ENCODE measurements at regions not wholly inside any gene's neighbourhood (a gene's known extent, or its start where the extent isn't known, plus 50 kb on each side); places are given as distances from the start of the nearest gene placed in this dataset.

- no peak for DNase-seq
- Histone ChIP-seq H3K27ac (no peak overlapping the region), H3K36me3 (no peaks in the 10 kb centered on the region), H3K4me3 (ENCODE audit: low read depth, low read length) (no peak overlapping the region), H3K27me3 (ENCODE audit: insufficient read depth, low read depth, severe bottlenecking) (no peaks in the 10 kb centered on the region), H3K9me3 (ENCODE audit: severe bottlenecking) (no peaks in the 10 kb centered on the region)
- TF ChIP-seq CTCF (IDR thresholded peaks at IDR 0.05; ENCODE audit: low read depth, low read length) = no peak
Measured at GRCh38 chr2:180122874-180123273, 115.8 kb upstream of the CWC22 start.

GRCh38 chr2:180115675-180116074 lies 108.6 kb upstream of the CWC22 start:
- H3K27ac ChIP-seq = no peak overlapping the region
- H3K9me3 ChIP-seq (ENCODE audit: severe bottlenecking) = no peaks in the 10 kb centered on the region
- no peak overlapping the region for H3K4me3 ChIP-seq (ENCODE audit: low read depth, low read length)
- DNase-seq = no peak
- no peak for TF ChIP-seq CTCF (IDR thresholded peaks at IDR 0.05; ENCODE audit: low read depth, low read length)
- no peaks in the 10 kb centered on the region for H3K36me3 ChIP-seq
- H3K27me3 ChIP-seq (ENCODE audit: insufficient read depth, low read depth, severe bottlenecking) = no peaks in the 10 kb centered on the region

GRCh38 chr2:180115269-180115668 lies 108.2 kb upstream of the CWC22 start:
- Histone ChIP-seq H3K9me3 (ENCODE audit: severe bottlenecking) (no peaks in the 10 kb centered on the region), H3K36me3 (no peaks in the 10 kb centered on the region), H3K4me3 (ENCODE audit: low read depth, low read length) (no peak overlapping the region), H3K27me3 (ENCODE audit: insufficient read depth, low read depth, severe bottlenecking) (no peaks in the 10 kb centered on the region), H3K27ac (no peak overlapping the region)
- no peak for DNase-seq
- TF ChIP-seq CTCF (IDR thresholded peaks at IDR 0.05; ENCODE audit: low read depth, low read length) = no peak

GRCh38 chr2:180111901-180112300 lies 104.8 kb upstream of the CWC22 start:
- no peak for DNase-seq
- Histone ChIP-seq H3K27ac (no peak overlapping the region), H3K9me3 (ENCODE audit: severe bottlenecking) (no peaks in the 10 kb centered on the region), H3K4me3 (ENCODE audit: low read depth, low read length) (no peak overlapping the region), H3K36me3 (no peaks in the 10 kb centered on the region), H3K27me3 (ENCODE audit: insufficient read depth, low read depth, severe bottlenecking) (no peaks in the 10 kb centered on the region)
- no peak for TF ChIP-seq CTCF (IDR thresholded peaks at IDR 0.05; ENCODE audit: low read depth, low read length)

GRCh38 chr2:180110469-180110868 lies 103.4 kb upstream of the CWC22 start:
- Histone ChIP-seq H3K27me3 (ENCODE audit: insufficient read depth, low read depth, severe bottlenecking) (no peaks in the 10 kb centered on the region), H3K36me3 (no peaks in the 10 kb centered on the region), H3K9me3 (ENCODE audit: severe bottlenecking) (no peaks in the 10 kb centered on the region), H3K4me3 (ENCODE audit: low read depth, low read length) (no peak overlapping the region), H3K27ac (no peak overlapping the region)
- peak; percentile 47 for DNase-seq
- TF ChIP-seq CTCF (IDR thresholded peaks at IDR 0.05; ENCODE audit: low read depth, low read length) = no peak

- Histone ChIP-seq H3K27ac (no peak overlapping the region), H3K27me3 (ENCODE audit: insufficient read depth, low read depth, severe bottlenecking) (no peaks in the 10 kb centered on the region), H3K9me3 (ENCODE audit: severe bottlenecking) (no peaks in the 10 kb centered on the region), H3K4me3 (ENCODE audit: low read depth, low read length) (no peak overlapping the region), H3K36me3 (no peaks in the 10 kb centered on the region)
- no peak for DNase-seq
- no peak for TF ChIP-seq CTCF (IDR thresholded peaks at IDR 0.05; ENCODE audit: low read depth, low read length)
Measured at GRCh38 chr2:180101846-180102245, 94.7 kb upstream of the CWC22 start.

All from WERI-Rb-1 (cell line).